ENCODE measurements at regions not wholly inside any gene's neighbourhood (a gene's known extent, or its start where the extent isn't known, plus 50 kb on each side); places are given as distances from the start of the nearest gene placed in this dataset.

- peaks cover 34% of the 10 kb centered on the region for H3K4me1 Mint-ChIP-seq
- H3K27me3 Mint-ChIP-seq (ENCODE audit: low read depth), result no peaks in the 10 kb centered on the region
- no peak for TF ChIP-seq JAZF1 (CRISPR knock-in tag; IDR thresholded peaks at IDR 0.05)
- TF ChIP-seq HMGA2 (CRISPR knock-in tag; IDR thresholded peaks at IDR 0.05), result no peak
- TF ChIP-seq ELF4 (CRISPR knock-in tag; IDR thresholded peaks at IDR 0.05; ENCODE audit: low read depth), result no peak
- no peak for TF ChIP-seq ZNF317 (CRISPR knock-in tag; IDR thresholded peaks at IDR 0.05; ENCODE audit: borderline replicate concordance, low read depth)
- no peak for TF ChIP-seq NFE2L1 (CRISPR knock-in tag; IDR thresholded peaks at IDR 0.05)
- no peak for TF ChIP-seq STAT6 (CRISPR knock-in tag; conservative IDR thresholded peaks at IDR 0.05; ENCODE audit: low read depth)
- no peak for TF ChIP-seq ZNF263 (CRISPR knock-in tag; IDR thresholded peaks at IDR 0.05; ENCODE audit: low read depth)
- TF ChIP-seq, protein P1, sequence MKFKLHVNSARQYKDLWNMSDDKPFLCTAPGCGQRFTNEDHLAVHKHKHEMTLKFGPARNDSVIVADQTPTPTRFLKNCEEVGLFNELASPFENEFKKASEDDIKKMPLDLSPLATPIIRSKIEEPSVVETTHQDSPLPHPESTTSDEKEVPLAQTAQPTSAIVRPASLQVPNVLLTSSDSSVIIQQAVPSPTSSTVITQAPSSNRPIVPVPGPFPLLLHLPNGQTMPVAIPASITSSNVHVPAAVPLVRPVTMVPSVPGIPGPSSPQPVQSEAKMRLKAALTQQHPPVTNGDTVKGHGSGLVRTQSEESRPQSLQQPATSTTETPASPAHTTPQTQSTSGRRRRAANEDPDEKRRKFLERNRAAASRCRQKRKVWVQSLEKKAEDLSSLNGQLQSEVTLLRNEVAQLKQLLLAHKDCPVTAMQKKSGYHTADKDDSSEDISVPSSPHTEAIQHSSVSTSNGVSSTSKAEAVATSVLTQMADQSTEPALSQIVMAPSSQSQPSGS (CRISPR knock-in tag; IDR thresholded peaks at IDR 0.05; ENCODE audit: borderline replicate concordance, low read depth), result no peak
- TF ChIP-seq, protein P2, sequence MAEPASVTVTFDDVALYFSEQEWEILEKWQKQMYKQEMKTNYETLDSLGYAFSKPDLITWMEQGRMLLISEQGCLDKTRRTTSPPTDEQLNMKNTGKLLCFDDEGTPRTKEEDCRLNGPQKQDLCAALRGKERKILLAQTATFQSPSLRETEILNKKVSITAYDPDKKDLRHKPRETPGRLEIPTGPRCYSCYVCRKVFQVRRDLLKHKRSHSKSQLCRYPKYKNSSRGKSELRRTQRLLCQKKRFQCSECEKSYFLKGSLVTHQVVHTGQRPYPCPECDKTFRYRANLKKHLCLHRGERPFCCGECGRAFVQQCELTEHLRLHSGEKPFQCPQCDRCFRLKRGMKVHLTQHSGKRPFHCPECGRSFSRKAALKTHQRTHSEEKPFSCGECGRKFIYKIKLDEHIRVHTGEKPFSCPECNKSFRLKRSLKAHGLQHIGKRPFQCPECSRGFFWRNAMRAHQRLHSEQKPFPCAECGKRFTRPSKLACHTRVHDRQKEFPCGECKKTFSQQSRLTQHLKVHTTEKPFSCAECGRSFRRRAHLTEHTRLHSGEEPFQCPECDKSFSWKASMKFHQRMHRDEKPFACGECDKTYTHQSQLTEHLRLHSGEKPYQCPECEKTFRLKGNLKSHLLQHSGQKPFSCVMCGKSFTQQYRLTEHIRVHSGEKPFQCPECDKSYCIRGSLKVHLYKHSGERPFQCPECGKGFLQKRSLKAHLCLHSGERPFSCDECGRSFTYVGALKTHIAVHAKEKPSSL (CRISPR knock-in tag; conservative IDR thresholded peaks at IDR 0.05), result no peak
- TF ChIP-seq, protein P3, sequence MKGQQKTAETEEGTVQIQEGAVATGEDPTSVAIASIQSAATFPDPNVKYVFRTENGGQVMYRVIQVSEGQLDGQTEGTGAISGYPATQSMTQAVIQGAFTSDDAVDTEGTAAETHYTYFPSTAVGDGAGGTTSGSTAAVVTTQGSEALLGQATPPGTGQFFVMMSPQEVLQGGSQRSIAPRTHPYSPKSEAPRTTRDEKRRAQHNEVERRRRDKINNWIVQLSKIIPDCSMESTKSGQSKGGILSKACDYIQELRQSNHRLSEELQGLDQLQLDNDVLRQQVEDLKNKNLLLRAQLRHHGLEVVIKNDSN (CRISPR knock-in tag; IDR thresholded peaks at IDR 0.05), result no peak
- TF ChIP-seq TEAD1 (CRISPR knock-in tag; IDR thresholded peaks at IDR 0.05), result no peak
- no peak for TF ChIP-seq ZNF416 (CRISPR knock-in tag; IDR thresholded peaks at IDR 0.05)
- no peak for TF ChIP-seq SP1 (CRISPR knock-in tag; conservative IDR thresholded peaks at IDR 0.05)
- no peak for TF ChIP-seq AR (CRISPR knock-in tag; IDR thresholded peaks at IDR 0.05)
- no peak for TF ChIP-seq ZNF671 (CRISPR knock-in tag; IDR thresholded peaks at IDR 0.05)
- ATAC-seq (peak; percentile 47), DNase-seq (ENCODE audit: low spot score) (no peak)
- H3K4me3 Mint-ChIP-seq, result no peak overlapping the region
- no peaks in the 10 kb centered on the region for H3K9me3 Mint-ChIP-seq
- H3K36me3 Mint-ChIP-seq, result no peaks in the 10 kb centered on the region
- no peak overlapping the region for H3K27ac Mint-ChIP-seq
- ChIA-PET POLR2A (no interaction called here), CTCF (no interaction called here)
These were observed 108.7 kb downstream of the P2RY1 start for GRCh38 chr3:152943645-152944044.

DNA sequence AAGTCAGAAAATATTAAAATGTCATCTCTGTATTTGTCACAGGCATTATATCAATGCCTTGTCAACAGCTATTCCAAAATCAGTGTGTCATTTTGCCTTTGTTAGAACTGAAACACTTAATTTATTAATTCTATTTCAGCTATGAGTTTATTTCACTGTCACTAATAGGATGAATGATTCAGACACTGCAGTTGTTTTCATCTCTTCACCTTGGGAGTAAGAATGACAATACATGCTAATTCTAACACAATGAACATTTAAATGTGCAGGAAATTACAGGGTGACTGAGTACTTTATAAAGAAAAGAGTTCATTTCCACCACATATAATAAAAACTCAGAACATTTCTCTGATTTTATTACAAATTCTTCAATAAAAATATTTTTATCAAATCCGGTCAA is 109.7 kb downstream of the P2RY1 start:
- CTCF ChIA-PET, result no interaction called here
- DNase-seq (ENCODE audit: low spot score) (no peak), ATAC-seq (no peak)
- no peaks in the 10 kb centered on the region for H3K27me3 Mint-ChIP-seq (ENCODE audit: low read depth)
- peaks cover 34% of the 10 kb centered on the region for H3K4me1 Mint-ChIP-seq
- POLR2A ChIA-PET, result no interaction called here
- H3K9me3 Mint-ChIP-seq, result no peaks in the 10 kb centered on the region
- no peaks in the 10 kb centered on the region for H3K36me3 Mint-ChIP-seq
- no peak overlapping the region for H3K27ac Mint-ChIP-seq
- no peak overlapping the region for H3K4me3 Mint-ChIP-seq
- TF ChIP-seq ATF1 (CRISPR knock-in tag; IDR thresholded peaks at IDR 0.05), result no peak
- TF ChIP-seq, protein P4, sequence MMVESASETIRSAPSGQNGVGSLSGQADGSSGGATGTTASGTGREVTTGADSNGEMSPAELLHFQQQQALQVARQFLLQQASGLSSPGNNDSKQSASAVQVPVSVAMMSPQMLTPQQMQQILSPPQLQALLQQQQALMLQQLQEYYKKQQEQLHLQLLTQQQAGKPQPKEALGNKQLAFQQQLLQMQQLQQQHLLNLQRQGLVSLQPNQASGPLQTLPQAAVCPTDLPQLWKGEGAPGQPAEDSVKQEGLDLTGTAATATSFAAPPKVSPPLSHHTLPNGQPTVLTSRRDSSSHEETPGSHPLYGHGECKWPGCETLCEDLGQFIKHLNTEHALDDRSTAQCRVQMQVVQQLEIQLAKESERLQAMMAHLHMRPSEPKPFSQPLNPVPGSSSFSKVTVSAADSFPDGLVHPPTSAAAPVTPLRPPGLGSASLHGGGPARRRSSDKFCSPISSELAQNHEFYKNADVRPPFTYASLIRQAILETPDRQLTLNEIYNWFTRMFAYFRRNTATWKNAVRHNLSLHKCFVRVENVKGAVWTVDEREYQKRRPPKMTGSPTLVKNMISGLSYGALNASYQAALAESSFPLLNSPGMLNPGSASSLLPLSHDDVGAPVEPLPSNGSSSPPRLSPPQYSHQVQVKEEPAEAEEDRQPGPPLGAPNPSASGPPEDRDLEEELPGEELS (CRISPR knock-in tag; IDR thresholded peaks at IDR 0.05), result no peak
- no peak for TF ChIP-seq EMX1 (CRISPR knock-in tag; IDR thresholded peaks at IDR 0.05)
- TF ChIP-seq TCF7 (CRISPR knock-in tag; IDR thresholded peaks at IDR 0.05; ENCODE audit: low read depth), result no peak
- no peak for TF ChIP-seq NR1H2 (CRISPR knock-in tag; IDR thresholded peaks at IDR 0.05)
- TF ChIP-seq TP53 (CRISPR knock-in tag; IDR thresholded peaks at IDR 0.05), result no peak
- TF ChIP-seq USF2 (CRISPR knock-in tag; IDR thresholded peaks at IDR 0.05), result no peak
- no peak for TF ChIP-seq TEAD1 (CRISPR knock-in tag; IDR thresholded peaks at IDR 0.05)
- no peak for TF ChIP-seq MXD4 (CRISPR knock-in tag; IDR thresholded peaks at IDR 0.05; ENCODE audit: borderline replicate concordance)
- no peak for TF ChIP-seq MLX (CRISPR knock-in tag; IDR thresholded peaks at IDR 0.05)

Data from WTC11 (cell line).